Amniotic epithelial cell (primary cell): ENCODE measurements at regions not wholly inside any gene's neighbourhood (a gene's known extent, or its start where the extent isn't known, plus 50 kb on each side); places are given as distances from the start of the nearest gene placed in this dataset.

Experiments used
- DNase-seq: peaks from one replicate; pipeline ENCODE4 v3.0.0-alpha.2; 2010; ENCODE audit warnings: low read depth

- DNase-seq, result no peak
Measured at GRCh38 chr10:117078168-117078837, 59.8 kb downstream of the VAX1 start.

- peak; percentile 6 for DNase-seq
Measured at GRCh38 chr10:117075064-117075463, 63.0 kb downstream of the VAX1 start.

GRCh38 chr10:117074621-117075020 lies 63.4 kb downstream of the VAX1 start:
- DNase-seq, result no peak

- DNase-seq, result peak; percentile 3
Measured at GRCh38 chr10:117071286-117072050, 66.5 kb upstream of the SHTN1 start.
